ENCODE measurements at regions not wholly inside any gene's neighbourhood (a gene's known extent, or its start where the extent isn't known, plus 50 kb on each side); places are given as distances from the start of the nearest gene placed in this dataset.

DNA sequence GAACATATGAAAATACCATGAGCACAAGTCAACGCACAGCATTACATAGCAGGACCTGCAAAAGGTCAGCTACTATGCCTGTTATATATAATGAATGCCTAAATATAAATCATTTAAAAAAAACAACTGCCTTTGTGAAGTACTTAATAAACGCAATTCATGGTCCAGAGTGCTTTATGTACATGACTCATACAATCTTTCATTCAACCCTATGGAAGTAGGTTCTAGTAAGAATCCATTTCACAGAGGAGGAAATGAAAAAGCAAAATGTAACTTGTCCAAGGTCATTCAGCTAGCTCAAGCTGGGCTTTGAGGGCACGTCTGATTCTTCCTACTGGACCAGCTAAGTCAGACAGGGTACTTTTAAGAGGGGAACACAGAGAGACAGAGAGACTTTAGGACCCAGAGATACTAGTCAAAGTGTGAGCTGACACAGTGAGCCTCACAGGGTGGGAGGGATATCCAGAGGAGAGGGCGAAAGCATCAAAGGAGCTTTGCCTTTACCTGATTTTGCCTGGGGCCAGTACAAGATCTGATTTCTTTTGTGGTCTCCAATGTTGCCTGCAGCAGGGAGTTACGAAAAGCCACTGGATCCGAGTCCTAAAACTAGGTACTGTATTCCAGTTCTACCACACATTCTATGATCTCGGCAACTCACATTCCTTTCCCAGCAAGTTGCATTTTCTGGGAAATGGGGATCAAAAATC, 83.4 kb upstream of the ZFHX3 start (continued):
- TF ChIP-seq FIP1L1 (IDR thresholded peaks at IDR 0.05; ENCODE audit: borderline replicate concordance, insufficient read depth, low read depth, low read length) (no peak), NFE2L1 (CRISPR knock-in tag; IDR thresholded peaks at IDR 0.05; ENCODE audit: borderline replicate concordance) (no peak), HNF4A (CRISPR knock-in tag; IDR thresholded peaks at IDR 0.05) (no peak), ZNF530 (CRISPR knock-in tag; IDR thresholded peaks at IDR 0.05; ENCODE audit: low read depth) (no peak), NFE2 (CRISPR knock-in tag; IDR thresholded peaks at IDR 0.05) (no peak), MTA1 (CRISPR knock-in tag; IDR thresholded peaks at IDR 0.05; ENCODE audit: borderline replicate concordance) (no peak)
- TF ChIP-seq, protein P1, sequence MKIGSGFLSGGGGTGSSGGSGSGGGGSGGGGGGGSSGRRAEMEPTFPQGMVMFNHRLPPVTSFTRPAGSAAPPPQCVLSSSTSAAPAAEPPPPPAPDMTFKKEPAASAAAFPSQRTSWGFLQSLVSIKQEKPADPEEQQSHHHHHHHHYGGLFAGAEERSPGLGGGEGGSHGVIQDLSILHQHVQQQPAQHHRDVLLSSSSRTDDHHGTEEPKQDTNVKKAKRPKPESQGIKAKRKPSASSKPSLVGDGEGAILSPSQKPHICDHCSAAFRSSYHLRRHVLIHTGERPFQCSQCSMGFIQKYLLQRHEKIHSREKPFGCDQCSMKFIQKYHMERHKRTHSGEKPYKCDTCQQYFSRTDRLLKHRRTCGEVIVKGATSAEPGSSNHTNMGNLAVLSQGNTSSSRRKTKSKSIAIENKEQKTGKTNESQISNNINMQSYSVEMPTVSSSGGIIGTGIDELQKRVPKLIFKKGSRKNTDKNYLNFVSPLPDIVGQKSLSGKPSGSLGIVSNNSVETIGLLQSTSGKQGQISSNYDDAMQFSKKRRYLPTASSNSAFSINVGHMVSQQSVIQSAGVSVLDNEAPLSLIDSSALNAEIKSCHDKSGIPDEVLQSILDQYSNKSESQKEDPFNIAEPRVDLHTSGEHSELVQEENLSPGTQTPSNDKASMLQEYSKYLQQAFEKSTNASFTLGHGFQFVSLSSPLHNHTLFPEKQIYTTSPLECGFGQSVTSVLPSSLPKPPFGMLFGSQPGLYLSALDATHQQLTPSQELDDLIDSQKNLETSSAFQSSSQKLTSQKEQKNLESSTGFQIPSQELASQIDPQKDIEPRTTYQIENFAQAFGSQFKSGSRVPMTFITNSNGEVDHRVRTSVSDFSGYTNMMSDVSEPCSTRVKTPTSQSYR (CRISPR knock-in tag; IDR thresholded peaks at IDR 0.05; ENCODE audit: borderline replicate concordance), result no peak

DNA sequence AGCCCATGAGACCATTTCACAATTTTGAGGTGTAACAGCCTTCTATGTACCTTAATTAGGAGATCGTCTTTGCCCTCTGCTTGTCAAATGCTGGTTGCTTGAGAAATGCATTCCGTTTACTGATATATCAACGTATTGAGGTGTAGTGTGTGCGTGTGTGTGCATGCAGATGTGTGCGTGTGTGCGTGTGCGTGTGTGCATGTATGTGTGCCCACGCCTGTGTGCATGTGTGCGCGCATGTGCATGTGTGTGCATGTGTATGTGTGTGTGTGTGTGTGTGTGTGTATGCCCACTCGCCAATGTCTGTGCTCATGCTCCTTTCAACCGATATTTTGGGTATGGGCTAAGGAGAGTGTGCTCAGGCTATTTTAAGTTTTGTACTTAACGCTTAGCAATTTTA, 81.5 kb upstream of the ZFHX3 start:
- Histone ChIP-seq H3K27me3 (ENCODE audit: control insufficient read depth in 1 of 2, insufficient read depth in 2 of 2, low read length in 2 of 2) (peaks cover 0 to 2% of the 10 kb centered on the region in 2 experiments; a peak in 1 of 5 replicates), H3K9me3 (ENCODE audit: low read length) (no peaks in the 10 kb centered on the region), H3K79me2 (ENCODE audit: insufficient read depth, low read length) (no peaks in the 10 kb centered on the region), H4K20me1 (ENCODE audit: insufficient read depth, low read length) (no peaks in the 10 kb centered on the region), H3K36me3 (replicated peaks in 1 of 2; ENCODE audit: control insufficient read depth in 1 of 2, insufficient read depth in 2 of 2, low read length in 2 of 2) (no peaks in the 10 kb centered on the region), H3K4me3 (replicated peaks in 1 of 3; ENCODE audit: insufficient read depth in 1 of 3, low read depth in 2 of 3, low read length in 3 of 3) (no peak overlapping the region), H3K4me1 (ENCODE audit: insufficient read depth, low read length) (peaks cover 6% of the 10 kb centered on the region; the same call in 1 of the 2 replicates), H3K4me2 (ENCODE audit: low read depth, low read length) (no peak overlapping the region), H3K9ac (ENCODE audit: insufficient read depth, low read depth, low read length) (no peak overlapping the region), H2AFZ (ENCODE audit: low read length) (no peak overlapping the region), H3K27ac (ENCODE audit: extremely low read length, insufficient read depth, low read length) (no peak overlapping the region)
- 74% methylated on average over 13 of the region's 13 CpGs for WGBS (ENCODE audit: low lambda C conversion rate)
- ATAC-seq (no peak), FAIRE-seq (no peak), DNase-seq (ENCODE audit: low spot score) (no peak)
- TF ChIP-seq, protein P2, sequence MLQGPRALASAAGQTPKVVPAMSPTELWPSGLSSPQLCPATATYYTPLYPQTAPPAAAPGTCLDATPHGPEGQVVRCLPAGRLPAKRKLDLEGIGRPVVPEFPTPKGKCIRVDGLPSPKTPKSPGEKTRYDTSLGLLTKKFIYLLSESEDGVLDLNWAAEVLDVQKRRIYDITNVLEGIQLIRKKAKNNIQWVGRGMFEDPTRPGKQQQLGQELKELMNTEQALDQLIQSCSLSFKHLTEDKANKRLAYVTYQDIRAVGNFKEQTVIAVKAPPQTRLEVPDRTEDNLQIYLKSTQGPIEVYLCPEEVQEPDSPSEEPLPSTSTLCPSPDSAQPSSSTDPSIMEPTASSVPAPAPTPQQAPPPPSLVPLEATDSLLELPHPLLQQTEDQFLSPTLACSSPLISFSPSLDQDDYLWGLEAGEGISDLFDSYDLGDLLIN (CRISPR knock-in tag; IDR thresholded peaks at IDR 0.05; ENCODE audit: borderline replicate concordance), result no peak
- TF ChIP-seq MXD4 (CRISPR knock-in tag; IDR thresholded peaks at IDR 0.05) (no peak), THYN1 (CRISPR knock-in tag; IDR thresholded peaks at IDR 0.05; ENCODE audit: borderline replicate concordance, low read depth) (no peak), RFX1 (IDR thresholded peaks at IDR 0.05) (no peak), ZNF703 (CRISPR knock-in tag; IDR thresholded peaks at IDR 0.05; ENCODE audit: borderline replicate concordance) (no peak), RBM22 (optimal IDR thresholded peaks at IDR 0.05; ENCODE audit: low read length) (no peak), PATZ1 (CRISPR knock-in tag; IDR thresholded peaks at IDR 0.05) (no peak)
- TF ChIP-seq, protein P3, sequence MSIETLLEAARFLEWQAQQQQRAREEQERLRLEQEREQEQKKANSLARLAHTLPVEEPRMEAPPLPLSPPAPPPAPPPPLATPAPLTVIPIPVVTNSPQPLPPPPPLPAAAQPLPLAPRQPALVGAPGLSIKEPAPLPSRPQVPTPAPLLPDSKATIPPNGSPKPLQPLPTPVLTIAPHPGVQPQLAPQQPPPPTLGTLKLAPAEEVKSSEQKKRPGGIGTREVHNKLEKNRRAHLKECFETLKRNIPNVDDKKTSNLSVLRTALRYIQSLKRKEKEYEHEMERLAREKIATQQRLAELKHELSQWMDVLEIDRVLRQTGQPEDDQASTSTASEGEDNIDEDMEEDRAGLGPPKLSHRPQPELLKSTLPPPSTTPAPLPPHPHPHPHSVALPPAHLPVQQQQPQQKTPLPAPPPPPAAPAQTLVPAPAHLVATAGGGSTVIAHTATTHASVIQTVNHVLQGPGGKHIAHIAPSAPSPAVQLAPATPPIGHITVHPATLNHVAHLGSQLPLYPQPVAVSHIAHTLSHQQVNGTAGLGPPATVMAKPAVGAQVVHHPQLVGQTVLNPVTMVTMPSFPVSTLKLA (IDR thresholded peaks at IDR 0.05), result peak; percentile 26; the same call in 1 of the 2 replicates
- ChIA-PET POLR2A (no interaction called here), CTCF (ENCODE audit: low intra/inter-chr PET ratio, low total read pairs) (no interaction called here)
- no TSS peak for BruUV-seq (replicated peaks)
- intact Hi-C loops (cut with micrococcal nuclease; ENCODE audit: unreplicated experiment) (no loop called here), in situ Hi-C loops (cut with HindIII; ENCODE audit: extremely low pct_ligation_motif_present, low pct_unique_long_range_greater_than_20kb) (no loop called here)

Measured in HepG2 (cell line).